ENCODE measurements at regions not wholly inside any gene's neighbourhood (a gene's known extent, or its start where the extent isn't known, plus 50 kb on each side); places are given as distances from the start of the nearest gene placed in this dataset.
A peak's percentile ranks its signal among the peaks of the same experiment; 100 is the strongest.

DNA sequence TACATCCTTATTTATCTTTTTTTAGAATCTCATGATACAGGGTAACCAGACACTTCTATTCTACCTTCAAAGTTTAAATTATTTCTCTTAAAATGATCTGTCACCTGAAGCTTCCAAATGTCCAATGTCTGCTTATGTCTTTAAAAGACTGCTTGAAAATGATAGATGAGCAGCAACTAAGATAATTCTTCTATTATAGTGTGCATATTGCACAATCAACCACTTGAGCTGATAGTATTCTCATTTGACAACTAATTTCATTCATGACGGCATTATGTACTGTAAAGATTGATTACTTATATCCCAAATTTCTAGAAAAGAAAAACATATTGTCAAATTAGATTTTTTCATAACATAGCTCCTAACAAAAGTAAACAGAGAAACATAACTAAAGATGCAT is 1478.2 kb upstream of the MIR17HG start:
- DNase-seq = no peak

DNA sequence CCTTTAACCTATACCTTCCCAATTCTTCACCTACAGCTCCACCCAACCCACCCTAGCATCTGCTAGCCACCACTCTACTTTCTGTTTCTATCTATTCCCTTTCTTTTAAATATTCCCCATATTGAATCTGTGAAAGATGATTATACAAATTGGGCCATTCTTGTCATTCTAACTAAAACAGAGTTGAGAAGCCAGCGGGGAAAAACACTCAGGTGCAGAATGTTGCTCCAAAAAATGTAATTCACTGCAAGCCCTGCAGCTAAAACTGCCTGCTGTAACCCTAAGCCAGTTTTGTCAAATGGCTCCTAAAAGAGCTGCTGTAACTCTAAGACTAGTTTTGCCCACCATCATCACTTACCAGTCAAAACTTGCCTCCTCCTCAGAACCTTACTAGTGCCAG is 1468.6 kb upstream of the MIR17HG start:
- DNase-seq = no peak

DNA sequence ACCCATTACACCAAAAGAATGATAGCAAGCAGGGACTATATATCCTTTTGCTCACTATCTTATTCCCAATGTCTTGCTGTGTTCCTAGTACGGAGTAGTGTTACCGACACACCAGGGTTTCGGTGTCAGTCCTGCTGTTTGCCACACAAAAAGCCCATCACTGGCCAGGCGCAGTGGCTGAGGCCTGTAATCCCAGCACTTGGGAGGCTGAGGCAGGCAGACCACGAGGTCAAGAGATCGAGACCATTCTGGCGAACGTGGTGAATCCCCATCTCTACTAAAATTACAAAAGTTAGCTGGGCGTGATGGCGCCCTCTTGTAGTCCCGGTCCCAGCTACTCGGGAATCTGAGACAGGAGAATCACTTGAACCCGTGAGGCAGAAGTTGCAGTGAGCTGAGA is 1467.3 kb upstream of the MIR17HG start:
- no peak for DNase-seq

DNA sequence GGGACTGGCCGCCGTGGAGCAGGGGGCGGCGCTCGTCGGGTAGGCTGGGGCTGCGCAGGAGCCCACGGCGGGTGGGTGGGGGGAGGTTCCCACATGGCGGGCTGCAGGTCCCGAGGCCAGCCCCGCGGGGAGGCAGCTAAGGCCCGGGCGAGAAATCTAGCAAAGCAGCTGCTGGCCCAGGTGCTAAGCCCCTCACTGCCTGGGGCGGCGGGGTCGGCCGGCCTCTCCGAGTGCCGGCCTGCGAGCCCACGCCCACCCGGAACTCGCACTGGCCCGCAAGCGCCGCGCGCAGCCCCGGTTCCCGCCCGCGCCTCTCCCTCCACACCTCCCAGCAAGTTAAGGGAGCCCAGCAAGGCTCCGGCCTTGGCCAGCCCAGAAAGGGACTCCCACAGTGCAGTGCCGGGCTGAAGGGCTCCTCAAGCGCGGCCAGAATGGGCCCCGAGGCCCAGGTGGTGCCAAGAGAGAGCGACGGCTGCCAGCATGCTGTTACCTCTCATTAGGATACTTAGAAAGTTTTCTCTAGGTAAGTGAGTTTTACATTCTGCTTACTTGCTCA is 1463.5 kb upstream of the MIR17HG start:
- no peak for DNase-seq

DNA sequence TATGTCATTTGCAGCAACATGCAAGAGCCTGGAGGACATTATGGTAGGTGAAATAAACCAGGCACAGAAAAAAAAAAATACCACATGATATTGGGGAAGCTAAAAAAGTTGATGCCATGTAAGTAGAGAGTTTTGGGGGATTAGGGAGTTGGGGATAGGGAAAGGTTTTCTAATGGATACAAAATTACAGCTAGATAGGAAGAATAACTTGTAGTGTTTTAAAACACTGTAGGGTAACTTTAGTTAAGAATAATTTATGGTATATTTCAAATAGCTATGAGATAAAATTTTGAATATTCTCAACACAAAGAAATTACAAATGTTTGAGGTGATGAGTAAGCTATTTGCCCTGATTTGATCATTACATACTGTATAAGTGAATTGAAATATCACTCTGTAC is 1456.7 kb upstream of the MIR17HG start:
- no peak for DNase-seq

DNA sequence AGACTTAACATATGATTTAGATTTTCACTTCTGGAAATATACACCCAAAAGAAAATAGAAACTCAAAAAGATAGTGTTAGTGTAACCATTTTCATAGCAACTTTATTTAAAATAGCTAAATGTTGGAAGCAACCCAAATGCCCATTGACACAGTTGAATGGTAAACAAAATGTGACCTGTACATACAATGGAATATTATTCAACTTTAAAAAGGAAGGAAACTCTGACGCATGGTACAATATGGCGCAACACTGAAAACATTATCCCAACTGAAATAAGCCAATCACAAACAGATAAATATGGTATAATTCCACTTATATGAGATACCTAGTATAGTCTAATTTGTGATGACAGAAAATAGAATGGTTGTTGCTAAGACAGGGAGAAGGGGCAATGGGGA is 1456.1 kb upstream of the MIR17HG start:
- no peak for DNase-seq

DNA sequence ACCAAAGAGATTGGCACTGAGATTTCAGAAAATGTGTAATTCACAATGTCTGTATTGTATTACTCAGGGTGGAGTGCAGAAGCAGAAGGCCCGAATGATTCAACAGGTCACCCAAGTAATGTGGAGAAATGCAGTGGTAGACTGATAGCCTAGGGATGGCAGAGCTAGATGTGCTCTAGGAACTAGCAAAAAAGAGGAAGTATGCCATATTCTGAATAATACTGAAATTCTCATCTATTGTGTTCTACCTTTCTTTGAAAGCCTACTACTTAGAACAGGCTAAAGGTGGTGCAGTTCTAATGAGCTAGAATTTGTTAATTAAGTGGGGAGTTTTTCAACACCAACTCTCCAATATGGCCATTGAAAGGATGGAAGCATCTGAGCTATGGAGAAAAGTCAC is 1449.8 kb upstream of the MIR17HG start:
- DNase-seq = no peak

DNA sequence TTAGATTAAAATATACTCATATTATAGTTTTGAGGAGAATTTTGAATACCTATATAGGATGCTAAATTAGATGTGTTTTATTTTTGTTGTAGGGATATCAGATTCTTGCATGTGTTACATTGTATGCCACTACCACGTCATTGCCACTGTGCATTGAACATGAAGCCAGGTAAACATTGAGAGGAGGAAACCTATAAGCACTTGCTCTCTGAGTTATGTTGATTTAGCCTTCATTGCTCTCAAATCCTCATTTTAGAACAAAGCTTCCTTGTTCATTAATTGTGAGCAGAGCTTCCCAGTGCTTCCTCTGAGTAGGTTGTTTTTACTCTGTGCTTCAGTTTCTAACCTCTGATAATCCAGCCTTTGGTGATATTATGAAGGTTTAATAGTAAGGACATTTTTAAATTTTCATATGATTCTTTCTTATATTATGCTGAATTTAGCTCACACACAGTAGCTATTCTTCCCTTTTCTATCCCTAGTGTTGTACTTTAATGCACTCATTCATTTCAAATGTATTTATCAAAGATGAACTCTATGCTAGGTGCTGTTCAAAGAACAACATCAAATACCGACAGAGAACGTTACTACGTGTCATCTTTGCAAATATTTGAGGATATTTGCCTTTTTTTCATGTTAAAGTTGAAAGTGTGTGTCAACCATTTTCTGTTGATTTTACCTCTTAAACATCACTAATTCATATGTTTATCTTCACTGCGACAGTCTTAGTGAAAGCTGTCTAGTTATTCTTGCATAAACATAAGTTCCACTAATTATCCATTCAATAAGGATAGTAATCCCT is 1448.0 kb upstream of the MIR17HG start:
- DNase-seq = no peak

DNA sequence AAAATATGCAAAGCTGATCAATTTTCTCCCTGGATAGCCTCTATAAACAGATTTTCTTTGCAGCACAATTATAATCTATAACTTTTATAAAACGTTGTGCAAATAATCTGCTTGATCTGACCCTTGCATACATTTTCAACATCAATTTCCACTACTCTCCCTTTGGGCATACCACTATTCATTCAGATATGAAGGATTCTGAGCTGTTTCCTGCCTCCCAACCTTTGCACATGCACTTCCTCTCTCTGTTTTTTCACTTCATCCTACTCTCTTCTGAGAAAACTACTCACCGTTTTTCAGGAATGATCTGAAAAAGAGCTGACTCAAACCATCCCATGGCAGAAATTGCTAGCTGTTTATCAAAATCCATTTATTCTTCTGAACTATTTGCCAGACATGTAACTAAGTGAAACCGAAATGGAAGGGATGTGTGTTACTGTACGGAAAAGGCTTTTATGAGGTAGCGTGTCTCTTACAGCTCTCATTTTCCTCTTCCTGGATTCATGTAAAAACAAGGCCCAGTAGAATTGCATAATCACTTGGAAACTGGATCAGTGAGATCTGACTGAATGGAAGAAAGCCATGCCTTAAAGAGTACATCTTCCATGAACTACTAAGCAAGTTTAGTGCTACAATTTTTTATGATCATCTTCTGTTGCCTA is 1447.3 kb upstream of the MIR17HG start:
- DNase-seq = no peak

DNA sequence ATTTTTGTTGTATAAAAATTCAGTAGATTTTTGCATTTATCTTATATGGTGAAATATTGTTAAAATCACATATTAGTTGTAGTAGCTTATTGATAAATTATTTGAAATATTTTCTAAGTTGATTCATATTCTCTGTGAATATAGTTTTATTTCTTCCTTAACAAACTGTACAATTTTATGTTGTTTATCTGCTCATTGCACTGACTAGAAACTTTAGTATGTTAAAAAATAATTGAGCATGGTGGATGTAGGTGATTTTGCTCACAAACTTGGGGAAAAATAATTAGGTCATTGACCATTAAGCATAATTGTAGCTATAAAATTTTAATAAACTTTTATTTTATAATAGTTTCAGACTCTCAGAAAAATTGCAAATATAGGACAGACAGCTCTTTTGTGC is 1445.3 kb upstream of the MIR17HG start:
- no peak for DNase-seq

DNA sequence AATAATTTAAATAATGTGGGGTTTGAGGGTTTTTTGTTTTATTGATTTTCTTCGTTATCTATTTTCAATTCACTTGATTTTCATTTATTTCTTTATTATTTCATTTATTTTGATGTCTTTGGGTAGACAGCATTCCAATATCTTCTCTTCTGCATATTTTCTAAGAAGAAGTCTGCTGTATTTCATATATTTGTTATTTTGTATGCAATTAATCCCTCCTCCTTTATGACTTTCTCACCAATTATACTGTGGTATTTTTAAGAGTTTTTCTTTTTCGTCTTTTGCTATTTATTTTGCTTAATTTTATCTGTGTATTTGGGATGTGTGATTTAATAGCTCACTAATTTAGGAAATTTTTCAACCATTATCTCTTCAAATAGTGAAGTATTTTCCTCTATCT is 1444.4 kb upstream of the MIR17HG start:
- DNase-seq = no peak

DNA sequence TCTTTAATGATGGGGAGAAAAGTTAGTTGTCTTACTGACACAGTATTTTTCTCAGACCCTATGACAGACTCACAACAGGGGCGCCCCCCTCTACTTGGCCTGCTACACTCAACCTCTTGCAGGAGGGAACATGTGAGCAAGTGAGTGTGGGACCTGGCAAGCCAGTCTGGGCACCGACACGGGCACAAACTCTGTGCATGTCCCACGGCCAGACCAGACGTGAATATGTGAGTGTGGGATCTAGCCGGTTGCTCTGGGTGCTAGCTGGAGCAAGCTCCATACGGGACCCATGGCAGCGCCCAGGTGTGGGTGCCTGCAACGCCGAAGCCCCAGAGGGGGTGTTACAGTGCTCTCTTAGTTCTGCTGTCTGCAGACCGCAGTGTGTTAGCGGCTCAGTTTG is 1437.3 kb upstream of the MIR17HG start:
- DNase-seq = no peak

DNA sequence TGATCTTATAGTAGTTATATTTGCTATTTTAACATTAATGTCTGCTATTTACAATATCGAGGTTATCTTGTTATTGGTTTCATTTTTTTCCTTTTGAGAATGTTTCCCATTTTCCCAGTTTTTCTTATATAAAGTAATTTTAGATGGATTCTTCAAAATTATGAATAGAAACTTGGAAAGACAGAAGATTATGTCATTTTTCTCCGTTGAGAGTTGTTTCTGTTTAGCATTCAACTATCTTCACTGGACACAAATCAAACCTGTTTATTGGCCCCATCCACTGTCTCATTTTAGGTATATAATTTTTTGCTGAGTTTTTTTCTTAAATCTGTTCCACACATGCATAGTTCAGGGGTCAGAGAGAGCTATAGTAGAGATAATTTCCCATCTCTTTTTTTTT is 1430.9 kb upstream of the MIR17HG start:
- DNase-seq = no peak

DNA sequence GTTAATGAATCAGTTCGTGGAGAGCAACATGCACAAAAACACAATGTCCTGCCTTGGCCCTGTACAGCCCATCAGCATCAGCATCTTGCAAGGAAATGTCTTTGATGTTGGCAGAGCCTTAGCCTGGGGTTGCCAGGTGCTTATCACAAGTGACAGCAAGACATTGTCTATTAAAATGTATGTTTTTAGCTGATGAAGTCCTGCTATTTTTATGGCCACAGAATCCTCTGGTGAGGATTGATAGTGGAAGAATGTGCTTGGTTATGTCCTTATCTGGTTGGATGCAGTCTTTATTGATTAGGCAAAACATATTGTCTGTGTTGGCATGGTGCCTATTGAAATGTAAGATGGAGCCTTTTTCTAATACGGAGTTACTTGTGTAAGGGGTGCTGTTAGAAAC is 1427.0 kb upstream of the MIR17HG start:
- no peak for DNase-seq

DNA sequence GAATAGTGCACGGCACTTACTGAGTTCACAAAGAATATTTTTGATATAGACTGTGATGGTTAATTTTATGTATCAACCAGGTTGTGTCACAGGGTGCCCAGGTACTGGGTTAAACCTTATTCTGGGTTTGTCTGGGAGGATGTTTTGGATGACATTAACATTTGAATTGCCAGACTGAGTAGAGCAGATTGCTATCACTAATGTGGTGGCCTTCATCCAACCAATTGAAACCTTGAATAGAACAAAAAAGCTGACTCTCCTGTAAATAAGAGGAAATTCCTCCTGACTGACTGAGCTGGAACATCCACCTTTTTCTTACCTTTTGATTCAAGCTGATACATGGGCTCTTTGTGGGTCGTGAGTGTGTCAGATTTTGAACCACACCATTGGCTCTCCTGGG is 1424.4 kb upstream of the MIR17HG start:
- DNase-seq = no peak

DNA sequence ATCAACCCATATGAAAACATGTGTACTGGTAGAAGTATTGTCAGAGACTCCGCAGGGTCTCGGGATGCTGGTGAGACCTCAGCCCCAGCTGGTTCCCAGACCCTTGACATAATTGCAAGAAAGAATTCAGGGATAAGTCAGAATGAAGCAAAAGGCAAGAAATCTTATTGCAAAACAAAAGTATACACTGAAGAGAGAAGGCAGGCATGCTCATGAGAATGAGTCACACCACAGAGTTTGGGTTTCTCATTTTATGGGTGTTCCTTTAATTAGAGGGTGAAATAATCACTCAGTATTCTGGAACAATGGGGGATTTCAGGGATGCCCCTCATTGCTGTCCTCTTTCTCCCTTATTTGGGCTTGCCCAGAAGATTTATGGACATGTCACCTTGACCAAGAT is 1423.8 kb upstream of the MIR17HG start:
- DNase-seq = no peak

DNA sequence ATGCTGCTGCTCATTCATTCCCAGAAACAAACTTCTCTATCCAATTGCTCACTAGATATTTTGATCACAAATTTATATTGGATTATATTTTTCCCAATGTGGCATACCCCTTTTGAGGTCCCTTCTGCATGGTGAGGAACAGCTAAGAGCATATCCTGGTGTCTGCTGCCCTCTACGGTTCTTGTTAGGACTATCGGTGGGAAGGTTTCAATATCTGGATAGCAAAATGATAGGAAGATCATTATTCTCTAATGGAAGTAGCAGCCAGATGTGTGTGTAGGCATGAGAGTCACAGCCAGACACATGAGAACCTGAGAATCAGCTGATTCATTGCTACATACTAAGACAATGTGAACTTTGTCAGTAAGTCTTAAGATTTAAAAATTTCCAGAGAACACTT is 1422.4 kb upstream of the MIR17HG start:
- peak in 3 of 51 donors; percentile 0 to 22 (median 3) for DNase-seq

DNA sequence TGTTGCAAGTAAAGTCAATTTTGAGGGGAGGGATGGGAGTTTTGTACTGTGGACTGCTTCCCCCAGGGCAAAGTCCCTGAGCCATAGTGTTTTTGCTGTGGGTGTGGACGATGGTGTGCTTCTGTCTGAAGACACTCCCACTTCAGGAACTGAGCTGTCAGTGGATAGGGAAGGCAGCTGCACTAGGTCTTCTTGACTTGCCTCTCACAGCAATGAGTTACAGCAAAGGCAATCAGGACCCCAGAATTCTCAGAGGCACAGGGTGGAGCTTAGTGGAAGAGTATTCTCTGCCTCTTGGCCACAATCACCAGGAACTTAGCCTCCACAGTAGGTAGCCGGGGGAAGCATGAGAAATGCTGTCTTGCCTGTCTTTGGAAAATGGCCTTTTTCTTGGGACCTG is 1416.6 kb upstream of the MIR17HG start:
- DNase-seq = no peak

DNA sequence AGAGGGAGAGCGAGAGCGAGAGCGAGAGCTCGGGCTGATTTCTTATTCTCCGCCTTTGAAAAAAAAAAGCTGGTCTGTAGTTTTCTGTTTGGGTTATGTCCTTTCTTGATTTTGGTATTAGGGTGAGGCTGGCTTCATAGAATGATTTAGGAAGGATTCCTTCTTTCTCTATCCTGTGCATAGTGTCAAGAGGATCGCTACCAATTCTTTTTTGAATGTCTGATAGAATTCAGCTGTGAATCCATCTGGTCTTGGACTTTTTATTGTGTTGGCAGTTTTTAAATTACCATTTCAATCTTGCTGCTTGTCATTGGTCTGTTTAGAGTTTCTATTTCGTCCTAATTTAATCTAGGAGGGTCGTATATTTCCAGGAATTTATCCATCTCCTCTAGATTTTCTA is 1414.6 kb upstream of the MIR17HG start:
- no peak for DNase-seq

DNA sequence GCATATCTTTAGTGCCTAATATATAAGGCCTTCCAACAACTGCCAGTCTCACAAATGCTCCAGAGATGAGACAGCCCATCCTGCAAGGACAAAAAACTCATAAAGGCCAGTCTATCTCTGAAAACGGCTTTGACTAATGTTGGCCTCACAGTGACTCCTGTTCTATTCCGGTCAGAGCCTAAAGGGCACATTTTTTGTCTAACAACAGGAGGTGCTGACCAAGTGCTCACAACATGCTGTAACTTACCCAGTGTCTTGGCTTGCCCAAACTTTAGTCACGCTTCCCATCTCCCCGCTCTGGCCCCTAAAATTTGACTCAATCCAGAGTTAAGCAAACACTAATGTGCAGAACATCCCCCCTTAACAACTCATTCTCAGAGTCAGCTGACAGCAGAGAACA is 1411.2 kb upstream of the MIR17HG start:
- DNase-seq = no peak

DNA sequence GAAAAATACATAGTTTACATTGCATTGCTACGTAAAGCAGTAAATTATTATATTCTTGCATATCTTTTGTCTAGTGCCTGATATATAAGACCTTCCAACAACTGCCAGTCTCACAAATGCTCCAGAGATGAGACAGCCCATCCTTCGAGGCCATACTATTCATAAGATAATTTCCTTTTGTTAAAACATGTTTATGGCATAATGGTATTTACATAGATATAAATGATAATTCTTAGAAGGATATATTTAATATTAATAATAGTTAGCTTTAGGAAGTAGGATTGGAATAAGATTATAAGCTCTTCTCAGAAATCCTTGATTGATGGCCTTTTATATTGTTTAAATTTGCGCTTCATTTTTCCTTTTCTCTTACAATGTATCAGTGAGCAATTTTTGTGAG is 1410.1 kb upstream of the MIR17HG start:
- DNase-seq = no peak

DNA sequence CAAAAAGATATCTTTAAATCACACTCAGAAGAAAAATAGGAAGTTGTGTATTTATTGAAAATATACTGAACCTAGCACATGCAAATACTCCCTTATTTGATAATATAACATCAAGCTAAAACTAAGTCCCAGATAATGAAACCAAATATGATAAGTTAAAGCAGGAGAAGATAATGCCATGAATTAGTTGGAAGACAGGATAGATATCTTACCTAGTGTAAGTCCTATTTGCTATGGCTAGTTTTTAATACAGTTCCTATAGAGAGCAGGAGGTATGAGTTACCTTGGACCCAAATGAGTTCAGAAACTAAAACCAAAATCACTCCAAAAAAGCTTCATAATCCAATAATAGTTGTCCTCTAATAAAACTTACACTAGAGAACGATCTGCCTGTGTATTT is 1407.1 kb upstream of the MIR17HG start:
- no peak for DNase-seq

DNA sequence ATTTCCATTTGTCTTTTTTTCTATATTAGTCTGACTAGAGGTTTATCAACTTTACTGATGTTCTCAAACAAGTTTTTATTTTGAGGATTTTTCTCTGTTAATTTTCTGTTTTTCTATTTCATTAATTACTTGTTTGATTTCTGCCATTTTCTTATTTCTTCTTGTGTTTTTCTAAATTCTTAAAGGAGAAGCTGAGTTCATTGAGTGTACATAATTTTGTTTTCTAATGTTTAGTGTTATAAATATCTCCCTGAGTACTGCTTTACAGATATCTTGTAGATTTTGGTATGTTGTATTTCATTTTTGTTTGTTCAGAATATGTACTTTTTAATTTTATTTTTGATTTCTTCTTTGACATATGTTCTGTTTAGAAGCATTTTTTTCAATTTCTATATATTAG is 1404.3 kb upstream of the MIR17HG start:
- no peak for DNase-seq

All from hypothalamus (tissue), 51 donors.